NB4 (cell line): ENCODE measurements at regions not wholly inside any gene's neighbourhood (a gene's known extent, or its start where the extent isn't known, plus 50 kb on each side); places are given as distances from the start of the nearest gene placed in this dataset.

Experiments
- POLR2A ChIP-seq: IDR thresholded peaks from 2 replicates; pipeline ENCODE4 v1.6.1; 2011; ENCODE audit warnings: mild to moderate bottlenecking; ENCODE audit not compliant: insufficient read length; ENCODE audit errors: extremely low read depth
- TF ChIP-seq, protein P1 (sequence below): IDR thresholded peaks from one replicate; pipeline ENCODE4 v1.5.1; 2012; ENCODE audit warnings: low read depth, low read length

DNA sequence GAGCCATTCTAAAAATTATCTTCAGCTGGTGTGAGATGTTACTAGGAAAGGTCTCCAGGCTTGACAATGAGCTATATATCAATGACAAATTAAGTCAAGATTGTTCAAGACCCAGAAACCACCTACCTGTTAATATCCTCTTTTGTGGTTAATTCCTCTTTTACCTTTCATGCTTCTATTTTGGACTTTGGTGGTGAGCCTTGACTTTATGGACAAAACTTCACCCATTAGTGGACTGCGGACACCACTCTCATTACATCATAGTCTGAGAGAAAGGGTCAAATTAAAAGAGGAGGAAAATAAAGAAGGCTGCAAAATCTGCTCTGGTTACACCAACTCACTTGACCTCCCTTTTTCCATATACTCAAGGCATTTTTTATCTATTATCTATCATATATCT is 271.5 kb upstream of the TTC14 start:
- TF ChIP-seq, protein P1, sequence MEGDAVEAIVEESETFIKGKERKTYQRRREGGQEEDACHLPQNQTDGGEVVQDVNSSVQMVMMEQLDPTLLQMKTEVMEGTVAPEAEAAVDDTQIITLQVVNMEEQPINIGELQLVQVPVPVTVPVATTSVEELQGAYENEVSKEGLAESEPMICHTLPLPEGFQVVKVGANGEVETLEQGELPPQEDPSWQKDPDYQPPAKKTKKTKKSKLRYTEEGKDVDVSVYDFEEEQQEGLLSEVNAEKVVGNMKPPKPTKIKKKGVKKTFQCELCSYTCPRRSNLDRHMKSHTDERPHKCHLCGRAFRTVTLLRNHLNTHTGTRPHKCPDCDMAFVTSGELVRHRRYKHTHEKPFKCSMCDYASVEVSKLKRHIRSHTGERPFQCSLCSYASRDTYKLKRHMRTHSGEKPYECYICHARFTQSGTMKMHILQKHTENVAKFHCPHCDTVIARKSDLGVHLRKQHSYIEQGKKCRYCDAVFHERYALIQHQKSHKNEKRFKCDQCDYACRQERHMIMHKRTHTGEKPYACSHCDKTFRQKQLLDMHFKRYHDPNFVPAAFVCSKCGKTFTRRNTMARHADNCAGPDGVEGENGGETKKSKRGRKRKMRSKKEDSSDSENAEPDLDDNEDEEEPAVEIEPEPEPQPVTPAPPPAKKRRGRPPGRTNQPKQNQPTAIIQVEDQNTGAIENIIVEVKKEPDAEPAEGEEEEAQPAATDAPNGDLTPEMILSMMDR: no peak
- no peak for TF ChIP-seq POLR2A
